ENCODE measurements at regions not wholly inside any gene's neighbourhood (a gene's known extent, or its start where the extent isn't known, plus 50 kb on each side); places are given as distances from the start of the nearest gene placed in this dataset.

DNA sequence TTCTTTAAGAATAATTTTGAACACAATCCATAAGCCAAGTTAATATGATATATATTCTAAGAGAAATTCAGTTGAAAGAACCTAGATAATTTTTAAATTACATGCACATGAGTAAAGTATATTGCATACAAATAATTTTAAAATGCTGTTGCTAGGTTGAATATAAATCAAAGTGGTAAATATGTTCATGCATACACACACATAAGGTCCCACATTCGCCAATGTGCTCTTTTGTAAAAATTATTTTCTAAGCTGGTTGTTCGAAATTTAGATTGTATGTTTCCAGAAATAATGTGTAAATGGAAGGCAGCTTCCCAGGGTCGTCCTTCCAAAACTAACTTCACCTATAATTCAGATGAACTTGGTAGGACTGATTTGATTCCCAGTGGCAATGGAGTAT, 173.7 kb upstream of the CCDC196 start:
- no peak for ATAC-seq
- TF ChIP-seq, protein P1, sequence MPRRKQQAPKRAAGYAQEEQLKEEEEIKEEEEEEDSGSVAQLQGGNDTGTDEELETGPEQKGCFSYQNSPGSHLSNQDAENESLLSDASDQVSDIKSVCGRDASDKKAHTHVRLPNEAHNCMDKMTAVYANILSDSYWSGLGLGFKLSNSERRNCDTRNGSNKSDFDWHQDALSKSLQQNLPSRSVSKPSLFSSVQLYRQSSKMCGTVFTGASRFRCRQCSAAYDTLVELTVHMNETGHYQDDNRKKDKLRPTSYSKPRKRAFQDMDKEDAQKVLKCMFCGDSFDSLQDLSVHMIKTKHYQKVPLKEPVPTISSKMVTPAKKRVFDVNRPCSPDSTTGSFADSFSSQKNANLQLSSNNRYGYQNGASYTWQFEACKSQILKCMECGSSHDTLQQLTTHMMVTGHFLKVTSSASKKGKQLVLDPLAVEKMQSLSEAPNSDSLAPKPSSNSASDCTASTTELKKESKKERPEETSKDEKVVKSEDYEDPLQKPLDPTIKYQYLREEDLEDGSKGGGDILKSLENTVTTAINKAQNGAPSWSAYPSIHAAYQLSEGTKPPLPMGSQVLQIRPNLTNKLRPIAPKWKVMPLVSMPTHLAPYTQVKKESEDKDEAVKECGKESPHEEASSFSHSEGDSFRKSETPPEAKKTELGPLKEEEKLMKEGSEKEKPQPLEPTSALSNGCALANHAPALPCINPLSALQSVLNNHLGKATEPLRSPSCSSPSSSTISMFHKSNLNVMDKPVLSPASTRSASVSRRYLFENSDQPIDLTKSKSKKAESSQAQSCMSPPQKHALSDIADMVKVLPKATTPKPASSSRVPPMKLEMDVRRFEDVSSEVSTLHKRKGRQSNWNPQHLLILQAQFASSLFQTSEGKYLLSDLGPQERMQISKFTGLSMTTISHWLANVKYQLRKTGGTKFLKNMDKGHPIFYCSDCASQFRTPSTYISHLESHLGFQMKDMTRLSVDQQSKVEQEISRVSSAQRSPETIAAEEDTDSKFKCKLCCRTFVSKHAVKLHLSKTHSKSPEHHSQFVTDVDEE (CRISPR knock-in tag; IDR thresholded peaks at IDR 0.05) = no peak
- TF ChIP-seq ZFP3 (CRISPR knock-in tag; IDR thresholded peaks at IDR 0.05) (no peak), ARNTL (CRISPR knock-in tag; IDR thresholded peaks at IDR 0.05; ENCODE audit: borderline replicate concordance, low read depth) (no peak), CSRNP3 (CRISPR knock-in tag; IDR thresholded peaks at IDR 0.05) (no peak), ZNF8 (CRISPR knock-in tag; IDR thresholded peaks at IDR 0.05) (no peak), RARB (CRISPR knock-in tag; IDR thresholded peaks at IDR 0.05) (no peak), ZC3H10 (CRISPR knock-in tag; IDR thresholded peaks at IDR 0.05) (no peak), TOX (CRISPR knock-in tag; IDR thresholded peaks at IDR 0.05; ENCODE audit: borderline replicate concordance) (no peak), SNAI2 (CRISPR knock-in tag; IDR thresholded peaks at IDR 0.05) (no peak), OSR1 (CRISPR knock-in tag; IDR thresholded peaks at IDR 0.05) (no peak)

DNA sequence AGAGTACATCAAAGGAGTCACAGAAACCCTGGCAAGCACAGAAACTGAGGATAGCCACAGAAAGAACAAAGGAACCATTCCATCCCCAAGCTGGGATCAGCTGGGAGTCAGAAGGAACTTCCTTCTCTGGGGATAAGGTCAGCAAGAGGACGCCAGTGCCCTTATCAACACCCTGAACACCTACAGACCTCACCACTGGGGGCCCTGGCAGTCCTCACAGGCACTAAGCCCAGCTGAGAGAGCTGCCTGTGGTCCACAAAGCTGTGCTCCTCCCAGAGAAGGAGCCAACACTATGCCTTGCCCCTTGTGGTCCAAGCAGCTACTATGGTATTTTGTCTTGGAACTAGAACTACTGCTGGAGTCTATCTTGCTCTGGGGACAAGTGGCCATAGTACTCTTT, 171.1 kb upstream of the CCDC196 start:
- ATAC-seq = no peak

GRCh38 chr14:66315548-66315947, 170.6 kb upstream of the CCDC196 start:
- no peak for ATAC-seq
- TF ChIP-seq ARNTL (CRISPR knock-in tag; IDR thresholded peaks at IDR 0.05; ENCODE audit: borderline replicate concordance, low read depth) (no peak), CREB5 (CRISPR knock-in tag; IDR thresholded peaks at IDR 0.05; ENCODE audit: low read depth) (no peak), ZFP3 (CRISPR knock-in tag; IDR thresholded peaks at IDR 0.05) (no peak), SNAI2 (CRISPR knock-in tag; IDR thresholded peaks at IDR 0.05) (no peak), ZNF8 (CRISPR knock-in tag; IDR thresholded peaks at IDR 0.05) (no peak), PPARA (CRISPR knock-in tag; IDR thresholded peaks at IDR 0.05; ENCODE audit: borderline replicate concordance) (no peak), ZC3H10 (CRISPR knock-in tag; IDR thresholded peaks at IDR 0.05) (no peak), OSR1 (CRISPR knock-in tag; IDR thresholded peaks at IDR 0.05) (no peak), ZNF70 (CRISPR knock-in tag; IDR thresholded peaks at IDR 0.05) (no peak), TCF4 (CRISPR knock-in tag; IDR thresholded peaks at IDR 0.05; ENCODE audit: borderline replicate concordance) (no peak), ESRRG (CRISPR knock-in tag; IDR thresholded peaks at IDR 0.05) (no peak), ZNF565 (CRISPR knock-in tag; conservative IDR thresholded peaks at IDR 0.05; ENCODE audit: low read depth) (no peak)
- TF ChIP-seq, protein P1 (CRISPR knock-in tag; IDR thresholded peaks at IDR 0.05) = no peak

More for the DNA sequence above, 171.1 kb upstream of the CCDC196 start:
- TF ChIP-seq POU6F1 (CRISPR knock-in tag; IDR thresholded peaks at IDR 0.05; ENCODE audit: borderline replicate concordance, low read depth) (no peak), ISL1 (CRISPR knock-in tag; IDR thresholded peaks at IDR 0.05) (no peak)

GRCh38 chr14:66322564-66322963, 163.6 kb upstream of the CCDC196 start:
- ATAC-seq = no peak
- TF ChIP-seq ISL1 (CRISPR knock-in tag; IDR thresholded peaks at IDR 0.05) (no peak), ZNF8 (CRISPR knock-in tag; IDR thresholded peaks at IDR 0.05) (no peak), CSDC2 (CRISPR knock-in tag; IDR thresholded peaks at IDR 0.05) (no peak), SNAI2 (CRISPR knock-in tag; IDR thresholded peaks at IDR 0.05) (no peak), ESRRG (CRISPR knock-in tag; IDR thresholded peaks at IDR 0.05) (no peak), BACH2 (CRISPR knock-in tag; IDR thresholded peaks at IDR 0.05; ENCODE audit: borderline replicate concordance) (no peak), RARB (CRISPR knock-in tag; IDR thresholded peaks at IDR 0.05) (no peak), TCF4 (CRISPR knock-in tag; IDR thresholded peaks at IDR 0.05; ENCODE audit: borderline replicate concordance) (no peak), PPARA (CRISPR knock-in tag; IDR thresholded peaks at IDR 0.05; ENCODE audit: borderline replicate concordance) (no peak), ZNF70 (CRISPR knock-in tag; IDR thresholded peaks at IDR 0.05) (no peak), ZFP30 (CRISPR knock-in tag; IDR thresholded peaks at IDR 0.05) (no peak), ZC3H10 (CRISPR knock-in tag; IDR thresholded peaks at IDR 0.05) (no peak)
- TF ChIP-seq, protein P1 (CRISPR knock-in tag; IDR thresholded peaks at IDR 0.05) = no peak

Data from SK-N-SH treated with all-trans-retinoic acid at 6 μM for 48 hours (cell line).